ENCODE measurements at regions not wholly inside any gene's neighbourhood (a gene's known extent, or its start where the extent isn't known, plus 50 kb on each side); places are given as distances from the start of the nearest gene placed in this dataset.

- TF ChIP-seq, protein P1, sequence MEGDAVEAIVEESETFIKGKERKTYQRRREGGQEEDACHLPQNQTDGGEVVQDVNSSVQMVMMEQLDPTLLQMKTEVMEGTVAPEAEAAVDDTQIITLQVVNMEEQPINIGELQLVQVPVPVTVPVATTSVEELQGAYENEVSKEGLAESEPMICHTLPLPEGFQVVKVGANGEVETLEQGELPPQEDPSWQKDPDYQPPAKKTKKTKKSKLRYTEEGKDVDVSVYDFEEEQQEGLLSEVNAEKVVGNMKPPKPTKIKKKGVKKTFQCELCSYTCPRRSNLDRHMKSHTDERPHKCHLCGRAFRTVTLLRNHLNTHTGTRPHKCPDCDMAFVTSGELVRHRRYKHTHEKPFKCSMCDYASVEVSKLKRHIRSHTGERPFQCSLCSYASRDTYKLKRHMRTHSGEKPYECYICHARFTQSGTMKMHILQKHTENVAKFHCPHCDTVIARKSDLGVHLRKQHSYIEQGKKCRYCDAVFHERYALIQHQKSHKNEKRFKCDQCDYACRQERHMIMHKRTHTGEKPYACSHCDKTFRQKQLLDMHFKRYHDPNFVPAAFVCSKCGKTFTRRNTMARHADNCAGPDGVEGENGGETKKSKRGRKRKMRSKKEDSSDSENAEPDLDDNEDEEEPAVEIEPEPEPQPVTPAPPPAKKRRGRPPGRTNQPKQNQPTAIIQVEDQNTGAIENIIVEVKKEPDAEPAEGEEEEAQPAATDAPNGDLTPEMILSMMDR (conservative IDR thresholded peaks at IDR 0.05; ENCODE audit: low read depth in 2 of 2), result no peak
- no peak for TF ChIP-seq EZH2phosphoT487 (IDR thresholded peaks at IDR 0.05; ENCODE audit: unreplicated experiment)
- no peak for TF ChIP-seq JUNB (IDR thresholded peaks at IDR 0.05; ENCODE audit: unreplicated experiment)
Measured at GRCh38 chr3:94619643-94620042, 556.8 kb downstream of the NSUN3 start.

Measured in GM23338 (cell line).